IPS DF 19.7 (cell line): ENCODE measurements at regions not wholly inside any gene's neighbourhood (a gene's known extent, or its start where the extent isn't known, plus 50 kb on each side); places are given as distances from the start of the nearest gene placed in this dataset.

ENCODE experiments used
- DNase-seq: peaks from one replicate; pipeline ENCODE4 v3.0.0-alpha.2; 2013; ENCODE audit warnings: low read depth, low spot score

GRCh38 chr13:106433066-106433465 lies 102.4 kb downstream of the EFNB2 start:
- no peak for DNase-seq

DNA sequence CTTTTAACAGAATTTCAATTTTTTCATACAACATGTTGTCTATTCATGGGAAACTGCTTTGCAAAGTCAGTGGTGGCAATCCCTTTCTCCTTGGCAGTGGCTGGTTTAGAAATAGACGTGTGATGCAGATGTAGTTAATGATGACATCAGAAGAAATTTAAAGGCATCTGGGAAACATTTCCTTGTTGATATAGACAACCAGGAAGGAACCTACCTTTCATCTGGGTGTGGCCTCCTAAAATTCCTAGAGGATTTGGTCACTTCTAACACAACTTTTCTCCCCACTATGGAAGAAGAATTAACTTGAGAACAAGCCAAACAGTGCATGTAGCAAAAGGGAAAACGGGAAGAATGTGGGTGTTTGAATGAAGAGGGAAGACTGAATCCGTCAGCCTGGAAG lies 102.8 kb downstream of the EFNB2 start:
- DNase-seq = no peak

DNA sequence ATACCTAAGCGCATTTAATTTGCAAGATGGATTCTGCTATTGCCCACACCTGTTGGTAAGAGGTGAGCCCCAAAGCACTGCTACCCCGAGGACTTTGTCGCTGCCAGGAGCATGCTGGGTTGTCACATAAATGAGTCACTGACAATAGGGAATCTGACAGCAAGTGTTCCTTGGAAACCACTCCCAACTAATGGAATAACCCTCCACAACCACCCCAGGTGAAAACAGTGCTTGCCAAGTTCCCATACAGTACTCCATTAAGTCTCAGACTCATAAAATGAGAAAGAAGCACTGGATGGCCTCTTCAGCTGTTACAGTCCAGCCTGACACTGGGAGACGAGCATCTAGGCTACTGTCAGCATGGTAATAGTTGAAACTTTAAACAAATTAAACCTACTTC lies 108.6 kb downstream of the EFNB2 start:
- DNase-seq = no peak

DNA sequence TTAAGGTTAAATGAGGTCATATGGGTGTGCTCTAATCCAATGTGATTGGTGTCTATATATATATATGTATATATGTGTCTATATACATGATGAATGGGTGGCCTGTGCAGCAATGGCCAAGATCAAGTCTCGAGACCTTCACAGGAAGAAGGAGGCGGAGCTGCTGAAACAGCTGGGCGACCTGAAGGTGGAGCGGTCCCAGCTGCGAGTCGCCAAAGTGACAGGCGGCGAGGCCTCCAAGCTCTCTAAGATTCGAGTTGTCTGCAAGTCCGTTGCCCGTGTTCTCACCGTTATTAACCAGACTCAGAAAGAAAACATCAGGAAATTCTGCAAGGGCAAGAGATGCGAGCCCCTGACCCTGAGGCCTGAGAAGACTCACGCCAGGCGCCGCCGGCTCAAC lies 109.8 kb downstream of the EFNB2 start:
- DNase-seq = no peak

DNA sequence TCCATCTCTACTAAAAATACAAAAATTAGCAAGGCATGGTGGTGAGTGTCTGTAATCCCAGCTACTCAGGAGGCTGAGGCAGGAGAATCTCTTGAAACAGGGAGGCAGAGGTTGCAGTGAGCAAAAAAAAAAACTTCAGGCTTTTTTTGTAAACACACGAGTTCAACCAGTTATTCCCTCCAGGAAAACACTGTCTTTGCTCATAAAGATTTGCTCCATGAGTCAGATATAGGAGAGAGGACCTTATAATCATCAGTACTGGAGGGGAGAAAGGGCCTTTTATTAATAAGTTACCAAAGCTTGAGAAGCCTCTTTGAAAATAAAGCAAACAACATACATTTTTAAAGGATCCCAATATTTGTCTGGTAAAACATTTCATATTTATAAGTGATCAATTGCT lies 110.7 kb downstream of the EFNB2 start:
- no peak for DNase-seq

DNA sequence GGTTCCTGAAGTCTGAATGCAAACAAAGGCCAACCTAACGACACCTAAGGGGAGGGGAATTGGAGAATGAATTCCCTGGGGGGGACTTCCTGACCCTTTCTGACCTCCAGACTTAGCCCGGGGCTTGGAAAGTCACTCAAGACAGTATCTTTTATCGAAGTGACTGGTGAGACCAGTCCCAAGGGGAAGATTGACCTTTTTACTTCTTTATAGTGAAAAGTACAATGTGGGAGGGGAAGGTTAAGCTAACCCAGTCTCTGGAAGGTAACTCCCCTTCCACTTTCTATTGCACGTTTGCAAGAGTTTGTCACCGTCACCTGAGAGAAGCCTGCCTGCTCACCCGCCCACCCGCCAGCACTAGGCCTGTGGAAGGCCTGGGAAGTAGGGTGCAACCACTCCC lies 111.9 kb downstream of the EFNB2 start:
- no peak for DNase-seq

- DNase-seq = no peak
These were observed 116.9 kb downstream of the EFNB2 start for GRCh38 chr13:106418556-106418955.

GRCh38 chr13:106417467-106418110 lies 117.9 kb downstream of the EFNB2 start:
- DNase-seq = no peak

DNA sequence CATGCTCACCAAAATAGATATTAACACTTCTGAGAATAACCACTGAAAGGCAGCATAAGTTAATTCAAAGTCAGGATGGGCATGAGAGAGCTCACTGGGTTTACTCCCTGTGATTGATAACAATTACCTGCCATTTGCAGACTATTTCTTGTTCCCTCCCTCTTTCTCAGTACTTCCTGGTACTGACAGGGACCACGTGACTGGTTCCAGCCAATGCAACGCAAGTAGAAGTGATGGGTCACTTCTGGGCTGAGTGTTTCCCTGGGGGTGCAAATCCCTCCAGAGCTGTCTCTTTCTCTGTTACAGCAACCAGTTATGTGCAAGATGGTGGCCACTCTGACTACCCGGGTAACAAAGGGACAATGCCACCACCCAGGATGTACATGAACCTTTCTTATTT lies 118.8 kb downstream of the EFNB2 start:
- DNase-seq = no peak

GRCh38 chr13:106415971-106416370 lies 119.5 kb downstream of the EFNB2 start:
- no peak for DNase-seq

- no peak for DNase-seq
These were observed 120.0 kb downstream of the EFNB2 start for GRCh38 chr13:106415442-106415841.

- no peak for DNase-seq
These were observed 128.1 kb downstream of the EFNB2 start for GRCh38 chr13:106407338-106407737.

DNA sequence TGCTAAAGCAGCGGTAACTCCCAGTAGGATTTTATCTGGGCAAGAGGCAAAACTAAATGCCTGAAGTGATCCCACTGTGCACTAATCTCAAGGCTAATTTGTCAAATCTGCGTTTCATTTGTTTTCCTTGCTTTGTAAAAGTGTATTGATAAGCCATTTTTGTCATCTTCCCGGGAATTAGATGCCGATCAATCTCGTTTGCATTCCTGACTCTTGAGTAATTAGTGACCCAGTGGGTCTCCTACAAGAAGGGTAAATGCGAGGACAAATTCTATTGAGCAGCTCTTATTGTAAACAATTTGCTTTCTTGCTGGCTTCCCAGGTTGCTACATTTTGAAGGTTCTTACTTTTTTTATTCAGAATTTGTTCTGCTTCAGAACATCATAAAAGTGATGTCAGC lies 129.7 kb downstream of the EFNB2 start:
- no peak for DNase-seq

- no peak for DNase-seq
These were observed 132.2 kb downstream of the EFNB2 start for GRCh38 chr13:106403280-106403679.

DNA sequence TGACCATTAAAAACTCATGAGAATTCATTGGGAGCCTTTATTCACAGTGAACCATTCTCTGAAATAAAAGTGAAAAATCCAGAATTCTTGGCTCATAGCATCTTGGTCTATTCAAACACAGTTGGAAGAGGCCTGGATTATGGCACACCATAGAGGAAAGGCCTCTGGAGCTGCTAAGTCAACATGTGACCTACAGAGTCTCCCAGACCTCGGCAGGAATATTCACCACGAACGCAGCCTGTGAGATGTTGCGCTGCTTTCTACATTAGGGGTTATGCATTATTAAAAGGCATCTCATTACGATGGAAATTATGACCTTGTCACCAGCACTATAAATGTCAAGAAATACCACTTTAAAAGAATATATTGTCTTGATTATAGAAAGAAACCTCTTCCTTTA lies 132.6 kb downstream of the EFNB2 start:
- DNase-seq = no peak

DNA sequence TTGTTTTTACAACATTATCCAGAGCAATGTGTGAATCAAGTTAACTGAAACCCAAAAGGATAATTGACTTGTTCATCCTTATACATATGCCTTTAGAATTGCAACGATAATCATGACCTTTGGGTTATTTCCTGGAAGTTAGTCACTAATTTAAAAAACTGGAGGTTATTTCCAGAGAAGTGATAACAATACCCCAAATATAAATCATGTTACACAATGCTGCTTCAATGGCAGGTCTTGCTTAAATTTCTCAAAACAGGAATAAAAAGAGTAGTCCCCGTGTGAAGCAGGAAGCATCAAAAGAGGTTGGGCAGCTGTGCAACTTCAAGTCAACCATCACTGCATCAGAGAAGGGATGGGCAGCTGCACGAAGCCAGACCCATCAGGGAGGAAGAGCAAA lies 134.4 kb downstream of the EFNB2 start:
- no peak for DNase-seq

DNA sequence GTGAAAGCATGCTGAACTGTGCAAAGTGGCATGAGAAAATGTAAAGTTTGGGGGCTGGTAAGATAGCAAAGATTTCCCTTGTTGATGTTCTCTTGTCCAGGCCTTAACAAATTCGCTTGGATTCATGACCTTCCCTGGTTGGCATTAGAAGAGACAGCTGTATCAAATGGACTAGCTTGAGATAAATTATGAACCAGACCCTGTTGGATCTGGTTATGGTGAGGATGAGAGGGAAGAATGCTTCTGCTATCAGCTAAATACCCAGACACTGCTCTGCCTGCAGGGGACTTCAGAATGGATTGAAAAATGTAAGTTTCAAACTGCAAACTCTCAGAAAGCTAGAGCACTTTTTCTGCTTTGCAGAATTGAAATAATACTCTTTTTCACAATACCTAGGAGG lies 135.2 kb downstream of the EFNB2 start:
- no peak for DNase-seq

DNA sequence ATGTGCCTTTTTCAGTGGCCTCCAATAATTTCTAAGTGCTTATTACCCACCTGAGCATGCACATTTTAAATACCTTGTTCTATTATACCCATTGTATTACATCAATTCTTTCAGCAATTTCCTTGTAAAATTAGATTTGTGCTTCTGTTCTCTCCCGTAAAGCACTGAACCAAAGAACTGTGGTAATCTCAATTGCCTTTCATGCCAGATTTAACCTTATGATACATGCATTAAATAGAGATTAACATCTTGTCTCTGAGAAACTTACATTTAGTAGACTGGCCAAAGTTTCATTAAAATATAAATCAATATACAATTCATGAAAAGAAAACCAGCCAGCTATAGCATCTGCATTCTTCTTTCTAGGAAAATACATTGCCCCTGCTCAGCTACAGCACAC lies 137.2 kb downstream of the EFNB2 start:
- no peak for DNase-seq

DNA sequence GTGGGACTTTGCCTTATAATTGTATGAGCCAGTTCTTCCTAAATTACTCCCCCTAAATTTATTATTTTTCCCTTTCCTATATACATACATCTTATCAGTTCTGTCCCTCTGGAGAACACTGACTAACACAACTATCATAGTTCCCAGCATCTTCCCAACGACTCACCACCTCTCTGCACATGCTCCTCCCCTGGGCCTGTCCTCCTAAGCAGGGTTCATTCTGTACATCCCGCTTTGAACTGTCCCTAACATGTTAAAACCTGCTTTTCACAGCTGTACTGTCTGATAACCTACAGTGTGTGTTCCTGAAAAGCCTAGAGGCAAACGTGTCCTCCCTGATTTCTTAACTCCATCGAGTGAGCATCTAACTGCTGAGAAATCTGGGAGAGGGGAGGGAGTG lies 141.7 kb downstream of the EFNB2 start:
- no peak for DNase-seq

GRCh38 chr13:106391681-106392080 lies 143.8 kb downstream of the EFNB2 start:
- DNase-seq = no peak

DNA sequence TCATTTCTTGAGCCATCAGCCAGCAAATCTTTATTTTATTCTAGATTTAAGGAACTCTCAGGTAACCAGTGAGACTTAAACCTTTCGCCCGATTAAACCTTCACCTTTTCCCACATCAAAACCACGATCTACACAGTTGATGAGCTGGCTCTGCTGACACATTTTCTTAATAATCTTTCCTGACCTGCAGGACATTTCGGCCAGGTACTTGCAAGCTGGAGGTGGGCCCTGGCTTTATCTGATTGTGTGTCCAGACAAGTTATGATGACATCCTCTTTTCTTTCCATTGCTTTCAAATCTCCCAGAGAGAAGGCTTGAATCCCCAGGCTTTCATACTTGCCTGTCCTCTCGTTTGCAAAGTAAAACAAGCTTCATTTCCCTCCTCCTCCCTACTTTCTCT lies 144.2 kb downstream of the EFNB2 start:
- no peak for DNase-seq

GRCh38 chr13:106390367-106390766 lies 145.1 kb downstream of the EFNB2 start:
- DNase-seq = no peak

DNA sequence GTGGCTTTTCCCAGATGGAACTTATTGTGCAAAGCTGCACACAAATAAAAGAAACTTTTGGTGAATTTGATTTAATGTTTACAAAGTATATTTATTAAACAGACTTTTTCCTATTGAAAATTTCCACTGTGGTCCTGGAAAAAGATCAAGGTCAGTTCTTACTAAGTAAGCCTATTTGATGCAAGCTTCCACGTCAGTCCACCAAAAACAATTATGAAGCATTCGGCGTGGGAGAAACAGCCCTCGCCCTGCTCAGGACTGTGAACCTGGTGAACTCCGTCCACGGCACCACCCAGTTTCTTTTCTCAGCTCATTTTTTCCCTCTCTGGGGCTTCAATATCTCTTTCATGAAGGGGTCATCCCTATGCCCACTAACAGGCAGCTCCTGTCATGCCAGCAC lies 149.8 kb downstream of the EFNB2 start:
- DNase-seq = no peak

GRCh38 chr13:106384516-106384915 lies 150.9 kb downstream of the EFNB2 start:
- no peak for DNase-seq
